Right lobe of liver (tissue), 6 donors: ENCODE measurements at regions not wholly inside any gene's neighbourhood (a gene's known extent, or its start where the extent isn't known, plus 50 kb on each side); places are given as distances from the start of the nearest gene placed in this dataset.

Experiments used
- ATAC-seq, 4 donors: fragments of 200-7000 bp; cut with Tn5 transposase; one replicate each; pipeline ENCODE4 v1.9.1; 2020; ENCODE audit warnings: mild to moderate bottlenecking in 4 of 4, moderate library complexity in 4 of 4
- DNase-seq, 3 donors: peaks; one replicate each; pipeline ENCODE4 v3.0.0-alpha.2; 2020
- H3K27ac ChIP-seq, 3 donors: fragments of 200-600 bp; one replicate each; pipeline ENCODE4 v1.8.0; 2022
- H3K27me3 ChIP-seq, 2 donors: fragments of 200-600 bp; one replicate each; pipeline ENCODE4 v1.8.0; 2022
- H3K36me3 ChIP-seq, 4 donors: fragments of 200-600 bp; sonication (generic) in 1 of 4; one replicate each; pipeline versions ENCODE4 v1.5.1 to v1.8.0; 2017 to 2022; ENCODE audit warnings: control low read depth in 1 of 4
- H3K4me1 ChIP-seq, 4 donors: fragments of 200-600 bp; sonication (generic) in 1 of 4; one replicate each; pipeline versions ENCODE4 v1.5.1 to v1.8.0; 2017 to 2022; ENCODE audit warnings: control low read depth in 1 of 4
- H3K4me3 ChIP-seq, 3 donors: fragments of 200-600 bp; one replicate each; pipeline ENCODE4 v1.8.0; 2022
- H3K9me3 ChIP-seq, 4 donors: fragments of 200-600 bp; sonication (generic) in 1 of 4; one replicate each; pipeline versions ENCODE4 v1.5.1 to v1.8.0; 2017 to 2022; ENCODE audit warnings: control low read depth in 1 of 4
- CTCF ChIP-seq, 4 donors: fragments of 200-600 bp in 3 of 4; fragments of 450-650 bp in 1 of 4; IDR thresholded peaks; one replicate each; pipeline versions ENCODE4 v1.5.1 to v1.8.0; 2016 to 2022; ENCODE audit warnings: antibody characterized with exemption in 4 of 4, mild to moderate bottlenecking in 2 of 4
- POLR2A ChIP-seq: fragments of 450-650 bp; IDR thresholded peaks from one replicate; pipeline ENCODE4 v1.6.1; 2017; ENCODE audit warnings: antibody characterized with exemption, mild to moderate bottlenecking
- WGBS: methylation state at CpG from one replicate; pipeline ENCODE4 v1.1.6; 2018; ENCODE audit warnings: low coverage, low lambda C conversion rate; ENCODE audit not compliant: insufficient coverage; ENCODE audit errors: missing lambda C conversion rate; 5-methylcytosine and 5-hydroxymethylcytosine counted together
- intact Hi-C, 2 donors: fragments of 100-400 bp; cut with DNase I; formaldehyde crosslinking; loops; one replicate each; pipeline versions ENCODE4 v1.11.2 to v1.14.1; 2022
- donor health status: DM: no; HTN: yes; CAD: no.
- donor health status: DM: no; HTN: no; CAD: no.
- donor health status: DM: no; HTN: no; CAD: no.
- donor health status: DM: no; HTN: yes; CAD: no.
- donor health status: DM: no; HTN: yes; CAD: no.

- DNase-seq: no peak
- WGBS: 21% methylated on average over 2 of the region's 2 CpGs
- Histone ChIP-seq H3K27ac (no peak overlapping the region), H3K9me3 (no peaks in the 10 kb centered on the region), H3K4me3 (no peak overlapping the region), H3K27me3 (no peaks in the 10 kb centered on the region), H3K4me1 (no peaks in the 10 kb centered on the region), H3K36me3 (no peaks in the 10 kb centered on the region)
- no peak for ATAC-seq
- TF ChIP-seq POLR2A (no peak), CTCF (IDR thresholded peaks at IDR 0.05) (no peak)
- intact Hi-C loops: no loop called here
These were observed 154.8 kb upstream of the SSTR4 start for GRCh38 chr20:22880277-22880676.

- DNase-seq (no peak), ATAC-seq (no peak)
- Histone ChIP-seq H3K36me3 (no peaks in the 10 kb centered on the region), H3K9me3 (no peaks in the 10 kb centered on the region), H3K4me1 (no peaks in the 10 kb centered on the region), H3K27me3 (no peaks in the 10 kb centered on the region), H3K27ac (no peak overlapping the region), H3K4me3 (no peak overlapping the region)
- TF ChIP-seq POLR2A (no peak), CTCF (IDR thresholded peaks at IDR 0.05) (no peak)
- WGBS: 32% methylated on average over 2 of the region's 2 CpGs
- intact Hi-C loops: no loop called here
These were observed 147.3 kb upstream of the SSTR4 start for GRCh38 chr20:22887796-22888195.

- ATAC-seq: no peak
- TF ChIP-seq POLR2A: no peak
- TF ChIP-seq CTCF (IDR thresholded peaks at IDR 0.05): no peak
- no peaks in the 10 kb centered on the region for H3K27me3 ChIP-seq
- no peak overlapping the region for H3K4me3 ChIP-seq
- H3K27ac ChIP-seq: no peak overlapping the region
- no peaks in the 10 kb centered on the region for H3K36me3 ChIP-seq
- DNase-seq: no peak
- H3K9me3 ChIP-seq: no peaks in the 10 kb centered on the region
- no peaks in the 10 kb centered on the region for H3K4me1 ChIP-seq
- WGBS: 69% methylated on average over 5 of the region's 5 CpGs
- intact Hi-C loops: no loop called here
These were observed 144.4 kb upstream of the SSTR4 start for GRCh38 chr20:22890594-22891300.

GRCh38 chr20:22901164-22901563 is 133.9 kb upstream of the SSTR4 start:
- TF ChIP-seq CTCF (IDR thresholded peaks at IDR 0.05): no peak
- TF ChIP-seq POLR2A: no peak
- Histone ChIP-seq H3K9me3 (no peaks in the 10 kb centered on the region), H3K4me1 (no peaks in the 10 kb centered on the region), H3K27ac (no peak overlapping the region), H3K4me3 (no peak overlapping the region), H3K36me3 (no peaks in the 10 kb centered on the region), H3K27me3 (no peaks in the 10 kb centered on the region)
- intact Hi-C loops: no loop called here
- no peak for DNase-seq
- ATAC-seq: no peak

GRCh38 chr20:22901921-22902320 is 133.2 kb upstream of the SSTR4 start:
- no peak for ATAC-seq
- H3K27me3 ChIP-seq: no peaks in the 10 kb centered on the region
- no peak for TF ChIP-seq POLR2A
- no peak for TF ChIP-seq CTCF (IDR thresholded peaks at IDR 0.05)
- H3K4me1 ChIP-seq: no peaks in the 10 kb centered on the region
- H3K4me3 ChIP-seq: no peak overlapping the region
- intact Hi-C loops: no loop called here
- WGBS: 52% methylated on average over 2 of the region's 2 CpGs
- no peak for DNase-seq
- H3K36me3 ChIP-seq: no peaks in the 10 kb centered on the region
- H3K9me3 ChIP-seq: no peaks in the 10 kb centered on the region
- no peak overlapping the region for H3K27ac ChIP-seq
